ENCODE measurements at regions not wholly inside any gene's neighbourhood (a gene's known extent, or its start where the extent isn't known, plus 50 kb on each side); places are given as distances from the start of the nearest gene placed in this dataset.

DNA sequence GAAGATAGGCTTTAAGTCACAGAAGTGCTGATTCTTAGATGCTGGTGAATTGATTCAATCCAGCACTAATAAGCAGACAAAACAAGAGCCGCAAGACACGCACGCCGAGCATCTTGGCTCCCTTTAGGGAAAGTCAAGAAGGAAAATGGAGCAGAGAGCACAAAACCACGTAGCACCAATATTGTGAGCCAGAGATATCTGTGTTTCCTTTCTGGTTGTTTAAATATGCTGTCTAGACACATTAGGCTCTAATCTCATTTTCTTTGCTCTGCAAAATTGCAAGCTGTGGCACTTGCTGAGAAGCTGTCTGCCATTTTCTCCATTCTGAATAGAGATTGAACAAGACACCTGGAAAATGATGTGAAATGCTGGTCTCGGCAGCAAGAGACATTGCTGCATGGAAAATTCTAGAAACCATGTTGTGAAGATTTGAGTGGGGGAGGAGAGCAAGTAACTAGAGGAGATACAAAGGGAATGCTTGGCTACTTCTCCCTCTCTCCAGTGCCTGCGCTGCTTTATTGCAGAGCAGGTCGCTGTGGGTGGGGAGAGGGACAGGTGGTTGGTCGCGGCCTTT is 336.3 kb downstream of the MED10 start:
- Mint-ChIP-seq H3K4me1 (no peaks in the 10 kb centered on the region), H3K27me3 (peaks cover 6% of the 10 kb centered on the region), H3K4me3 (no peak overlapping the region), H3K36me3 (no peaks in the 10 kb centered on the region), H3K9me3 (no peaks in the 10 kb centered on the region), H3K27ac (no peak overlapping the region)

DNA sequence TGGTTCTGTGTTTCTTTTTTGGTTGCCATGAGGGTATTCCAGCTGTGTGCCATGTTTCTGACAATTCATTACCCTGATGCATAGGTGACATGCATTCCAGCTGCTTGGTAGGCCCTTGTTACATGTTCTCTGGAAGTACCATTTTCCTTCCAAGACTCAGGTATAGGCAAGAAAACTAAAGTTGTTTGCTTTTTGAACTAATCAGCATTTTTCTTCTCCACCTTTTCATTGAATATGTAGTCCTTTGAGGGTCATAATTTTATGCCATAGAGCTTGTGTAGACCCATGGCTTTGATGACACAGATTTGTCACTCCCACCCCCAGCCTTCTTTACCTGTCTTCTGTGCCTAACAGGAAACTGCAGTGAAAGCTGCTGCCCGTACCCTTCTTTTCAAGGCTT is 339.2 kb downstream of the MED10 start:
- Mint-ChIP-seq H3K27me3 (peaks cover 3% of the 10 kb centered on the region), H3K36me3 (no peaks in the 10 kb centered on the region), H3K27ac (no peak overlapping the region), H3K9me3 (no peaks in the 10 kb centered on the region), H3K4me3 (no peak overlapping the region), H3K4me1 (no peaks in the 10 kb centered on the region)

DNA sequence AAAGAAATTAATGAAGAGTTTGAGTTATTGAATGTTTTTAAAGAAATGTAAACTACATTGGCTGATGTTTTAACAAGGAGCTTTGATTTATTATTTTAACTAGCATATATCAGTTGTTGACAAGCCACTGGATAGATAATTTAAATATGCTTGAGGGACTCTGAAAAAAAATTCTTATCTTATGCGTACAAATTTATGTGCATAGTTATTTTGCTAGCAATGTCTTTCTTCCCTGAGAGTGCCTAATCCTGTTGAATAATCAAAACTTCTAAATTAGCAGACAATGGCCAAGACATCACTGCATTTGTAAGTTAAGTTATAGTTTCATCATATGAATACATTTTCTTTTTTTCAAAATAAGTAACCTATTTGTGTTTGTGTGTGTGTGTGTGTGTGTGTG is 342.3 kb downstream of the MED10 start:
- no peaks in the 10 kb centered on the region for H3K9me3 Mint-ChIP-seq
- no peak overlapping the region for H3K27ac Mint-ChIP-seq
- no peak overlapping the region for H3K4me3 Mint-ChIP-seq
- no peaks in the 10 kb centered on the region for H3K36me3 Mint-ChIP-seq
- peaks cover 2% of the 10 kb centered on the region for H3K27me3 Mint-ChIP-seq
- H3K4me1 Mint-ChIP-seq, result no peaks in the 10 kb centered on the region

DNA sequence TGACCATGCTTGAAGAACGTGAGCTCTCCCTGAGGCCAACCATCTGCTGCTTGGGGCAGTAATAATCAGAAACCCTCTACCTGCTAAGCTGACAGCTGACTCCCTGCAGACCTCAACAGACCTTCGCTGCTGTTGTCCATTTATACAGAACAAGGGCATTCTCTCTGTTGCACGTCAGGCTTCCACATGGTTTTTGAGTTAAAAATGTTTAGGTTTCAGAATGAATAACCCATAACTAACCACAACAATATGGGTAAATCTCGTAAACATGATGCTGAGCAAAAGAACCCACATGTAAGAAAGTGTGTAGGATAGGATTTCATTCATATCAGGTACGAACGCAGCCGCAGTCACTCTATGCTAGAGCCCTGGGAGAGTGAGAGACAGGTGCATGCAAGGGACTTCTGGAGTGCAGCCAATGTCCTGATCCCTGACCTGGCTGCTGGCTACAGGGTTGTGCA is 348.5 kb downstream of the MED10 start:
- no peaks in the 10 kb centered on the region for H3K27me3 Mint-ChIP-seq
- H3K4me3 Mint-ChIP-seq, result no peak overlapping the region
- H3K9me3 Mint-ChIP-seq, result no peaks in the 10 kb centered on the region
- no peaks in the 10 kb centered on the region for H3K4me1 Mint-ChIP-seq
- H3K36me3 Mint-ChIP-seq, result no peaks in the 10 kb centered on the region
- H3K27ac Mint-ChIP-seq, result no peak overlapping the region

DNA sequence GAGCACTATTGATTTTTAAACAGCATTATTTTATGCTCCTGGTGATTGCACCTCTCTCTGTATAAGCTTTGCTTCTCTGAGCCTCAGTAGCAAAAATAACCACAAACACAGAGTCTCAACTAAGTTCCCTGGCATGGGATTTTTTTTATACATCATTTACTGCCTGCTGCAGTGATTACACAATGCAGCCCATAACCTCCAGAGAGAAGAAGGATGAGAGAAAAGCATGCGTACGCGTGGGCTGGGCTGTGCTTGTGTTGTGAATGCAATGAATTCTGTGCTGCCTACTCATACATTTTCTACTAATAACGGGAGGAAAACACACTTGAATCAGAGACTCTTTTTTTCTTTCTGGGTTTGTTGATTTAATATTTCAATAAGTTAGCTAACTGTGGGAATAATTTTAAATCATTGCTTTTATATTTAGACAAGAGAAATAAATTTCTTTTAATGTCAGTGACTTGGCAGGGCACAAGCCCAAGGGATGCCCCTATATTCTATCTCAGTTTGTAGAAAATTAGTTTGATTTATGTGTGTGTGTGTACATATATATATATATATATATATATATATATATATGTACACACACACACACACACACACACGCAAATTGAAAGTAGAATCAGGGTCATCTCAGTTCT is 351.5 kb downstream of the MED10 start:
- H3K4me3 Mint-ChIP-seq, result no peak overlapping the region
- no peak overlapping the region for H3K27ac Mint-ChIP-seq
- H3K27me3 Mint-ChIP-seq, result no peaks in the 10 kb centered on the region
- H3K4me1 Mint-ChIP-seq, result no peaks in the 10 kb centered on the region
- H3K9me3 Mint-ChIP-seq, result no peaks in the 10 kb centered on the region
- H3K36me3 Mint-ChIP-seq, result no peaks in the 10 kb centered on the region

DNA sequence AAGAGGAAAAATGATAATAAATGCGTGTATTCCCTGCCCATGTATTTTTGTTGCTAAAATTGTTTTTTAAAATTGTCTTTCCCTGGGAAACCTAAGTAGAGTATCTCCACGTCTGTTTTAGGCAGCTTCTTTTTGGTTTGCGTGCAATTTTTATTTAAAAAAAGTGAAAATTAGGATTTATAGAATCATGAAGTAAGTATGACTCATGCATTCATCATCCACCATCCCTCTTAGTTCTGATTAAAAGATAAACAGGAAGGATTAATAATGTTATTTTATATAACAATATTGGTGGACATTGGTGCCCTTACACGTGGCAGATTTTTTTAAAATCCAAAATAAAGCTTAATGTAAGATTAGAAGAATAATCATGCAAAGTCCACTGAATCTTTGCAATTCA is 358.7 kb downstream of the MED10 start:
- no peak overlapping the region for H3K27ac Mint-ChIP-seq
- H3K4me1 Mint-ChIP-seq, result no peaks in the 10 kb centered on the region
- H3K9me3 Mint-ChIP-seq, result no peaks in the 10 kb centered on the region
- no peaks in the 10 kb centered on the region for H3K27me3 Mint-ChIP-seq
- H3K36me3 Mint-ChIP-seq, result no peaks in the 10 kb centered on the region
- no peak overlapping the region for H3K4me3 Mint-ChIP-seq

DNA sequence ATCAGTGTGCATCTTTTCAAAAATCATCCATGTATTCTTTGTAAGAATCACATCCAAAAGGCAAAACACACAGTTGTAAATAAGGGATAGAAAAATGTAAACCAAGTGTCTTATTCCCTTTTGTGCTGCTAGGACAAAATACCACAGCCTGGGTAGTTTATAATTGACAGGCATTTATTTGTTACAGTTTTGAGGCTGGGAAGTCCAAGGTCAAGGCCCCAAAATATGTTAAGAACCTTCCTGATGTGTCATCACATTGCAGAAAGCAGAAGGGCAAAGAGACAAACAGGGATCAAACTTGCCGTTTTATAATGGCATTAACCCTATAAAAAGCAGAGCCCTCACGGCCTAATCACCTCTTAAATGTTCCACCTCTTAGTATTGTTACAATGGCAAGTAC is 364.8 kb downstream of the MED10 start:
- H3K27me3 Mint-ChIP-seq, result no peaks in the 10 kb centered on the region
- H3K36me3 Mint-ChIP-seq, result no peaks in the 10 kb centered on the region
- H3K27ac Mint-ChIP-seq, result no peak overlapping the region
- H3K4me3 Mint-ChIP-seq, result no peak overlapping the region
- no peaks in the 10 kb centered on the region for H3K4me1 Mint-ChIP-seq
- H3K9me3 Mint-ChIP-seq, result no peaks in the 10 kb centered on the region

DNA sequence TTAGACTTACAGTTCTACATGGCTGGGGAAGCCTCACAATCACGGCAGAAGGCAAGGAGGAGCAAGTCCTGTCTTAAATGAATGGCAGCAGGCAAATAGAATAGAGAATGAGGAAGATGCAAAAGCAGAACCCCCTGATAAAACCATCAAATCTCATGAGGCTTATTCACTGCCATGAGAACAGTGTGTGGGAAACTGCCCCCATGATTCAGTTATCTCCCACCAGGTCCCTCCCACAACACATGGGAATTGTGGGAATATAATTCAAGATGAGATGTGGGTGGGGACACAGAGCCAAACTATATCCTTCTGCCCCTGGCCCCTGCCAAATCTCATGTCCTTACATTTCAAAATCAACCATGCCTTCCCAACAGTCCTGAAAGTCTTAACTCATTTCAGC is 367.1 kb downstream of the MED10 start:
- Mint-ChIP-seq H3K36me3 (no peaks in the 10 kb centered on the region), H3K27me3 (peaks cover 2% of the 10 kb centered on the region), H3K4me3 (no peak overlapping the region), H3K9me3 (no peaks in the 10 kb centered on the region), H3K4me1 (no peaks in the 10 kb centered on the region), H3K27ac (no peak overlapping the region)

DNA sequence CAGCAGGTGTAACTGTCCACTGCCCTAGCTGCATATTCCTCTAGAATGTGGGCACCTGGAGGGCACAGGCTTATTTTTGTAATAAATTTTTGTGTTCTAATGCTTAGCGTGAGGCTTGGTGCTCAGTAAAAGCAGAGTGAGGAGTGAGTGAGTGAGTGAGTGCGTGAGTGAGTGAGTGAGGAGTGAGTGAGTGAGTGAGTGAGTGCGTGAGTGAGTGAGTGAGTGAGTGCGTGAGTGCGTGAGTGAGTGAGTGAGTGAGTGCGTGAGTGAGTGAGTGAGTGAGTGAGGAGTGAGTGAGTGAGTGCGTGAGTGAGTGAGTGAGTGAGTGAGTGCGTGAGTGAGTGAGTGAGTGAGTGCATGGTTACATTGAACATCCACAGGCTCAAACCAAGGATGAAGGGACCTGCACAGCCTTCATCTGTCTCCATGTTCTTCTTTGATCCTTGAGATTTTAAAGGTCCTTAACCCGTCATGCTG is 371.5 kb downstream of the MED10 start:
- Mint-ChIP-seq H3K4me1 (no peaks in the 10 kb centered on the region), H3K4me3 (no peak overlapping the region), H3K27ac (no peak overlapping the region), H3K27me3 (peaks cover 2% of the 10 kb centered on the region), H3K36me3 (no peaks in the 10 kb centered on the region), H3K9me3 (no peaks in the 10 kb centered on the region)

DNA sequence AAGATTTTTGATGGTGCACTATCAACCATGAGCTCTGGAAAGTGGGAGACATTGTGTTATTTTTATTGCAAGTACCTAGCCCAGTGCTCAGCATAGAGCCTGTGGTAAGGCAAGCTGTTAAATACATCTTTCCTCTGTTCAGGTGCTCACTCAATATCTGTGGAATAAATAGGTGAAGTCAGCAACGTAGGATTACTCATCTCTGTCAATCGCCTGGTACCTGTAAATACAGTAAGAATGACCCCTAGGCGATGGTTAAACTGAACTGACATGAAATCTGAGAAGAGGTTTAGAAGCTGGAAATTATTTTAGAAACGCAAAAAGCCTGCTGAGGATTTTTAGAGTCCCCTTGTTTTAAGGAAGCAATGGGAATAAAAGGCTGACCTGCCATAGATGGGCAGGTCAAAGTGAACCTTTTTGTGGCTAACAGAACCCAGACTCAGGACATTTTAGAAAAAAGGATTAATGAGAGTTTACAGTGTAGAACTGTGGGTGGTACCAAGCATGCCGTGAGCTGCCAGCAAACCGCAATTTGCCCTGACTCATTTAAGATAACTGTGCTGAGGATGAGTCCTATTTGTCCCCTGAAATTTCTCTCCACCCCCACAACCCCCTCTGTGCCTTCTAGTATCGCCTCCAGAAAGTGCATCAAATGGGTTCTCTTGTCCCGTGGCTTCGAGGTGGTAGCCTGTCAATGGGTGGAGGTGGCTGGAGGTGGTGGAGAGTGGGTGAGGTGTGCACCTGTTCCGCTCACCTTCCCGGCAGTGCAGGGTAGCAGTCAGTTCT is 375.1 kb downstream of the MED10 start:
- Mint-ChIP-seq H3K27me3 (peaks cover 2% of the 10 kb centered on the region), H3K4me1 (no peaks in the 10 kb centered on the region), H3K9me3 (no peaks in the 10 kb centered on the region), H3K4me3 (no peak overlapping the region), H3K36me3 (no peaks in the 10 kb centered on the region), H3K27ac (no peak overlapping the region)

DNA sequence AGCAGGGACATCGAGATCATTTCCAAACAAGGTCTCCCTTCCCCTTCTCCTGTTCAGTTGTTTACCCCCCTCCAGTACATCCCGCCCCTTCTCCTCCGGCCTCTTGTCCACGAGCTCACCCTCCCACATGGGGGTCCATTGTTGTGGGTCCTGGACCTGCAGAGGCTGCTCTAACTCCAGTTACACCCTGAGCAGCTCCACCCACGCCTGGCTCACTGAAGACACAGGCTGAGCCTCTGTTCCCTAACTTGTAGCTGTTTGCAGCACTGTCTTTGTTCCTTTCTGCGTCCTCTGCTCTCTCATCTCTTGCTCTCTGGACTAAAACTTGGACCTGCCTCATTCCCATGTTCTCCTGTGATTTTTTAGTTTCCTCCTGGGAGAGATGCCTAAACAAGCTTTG is 377.5 kb downstream of the MED10 start:
- H3K36me3 Mint-ChIP-seq, result no peaks in the 10 kb centered on the region
- H3K4me3 Mint-ChIP-seq, result no peak overlapping the region
- peaks cover 1% of the 10 kb centered on the region for H3K9me3 Mint-ChIP-seq
- no peak overlapping the region for H3K27ac Mint-ChIP-seq
- H3K27me3 Mint-ChIP-seq, result no peaks in the 10 kb centered on the region
- no peaks in the 10 kb centered on the region for H3K4me1 Mint-ChIP-seq

DNA sequence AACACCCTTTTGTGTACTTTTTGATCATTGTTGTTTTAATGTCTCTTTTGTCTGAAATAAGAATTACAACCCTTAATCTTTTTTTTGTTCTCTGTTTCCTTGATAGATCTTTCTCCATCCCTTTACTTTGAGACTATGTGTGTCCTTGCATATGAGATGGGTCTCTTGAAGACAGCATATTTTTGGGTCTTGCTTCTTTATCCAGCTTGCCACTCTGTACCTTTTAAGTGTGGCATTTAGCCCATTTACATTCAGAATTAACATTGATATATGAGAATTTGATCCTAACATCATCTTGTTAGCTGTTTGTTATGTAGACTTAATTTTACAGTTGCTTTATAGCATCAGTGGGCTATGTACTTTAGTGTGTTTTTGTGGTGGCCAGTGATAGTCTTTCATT is 382.5 kb downstream of the MED10 start:
- no peak overlapping the region for H3K4me3 Mint-ChIP-seq
- H3K9me3 Mint-ChIP-seq, result peaks cover 28% of the 10 kb centered on the region
- peaks cover 2% of the 10 kb centered on the region for H3K36me3 Mint-ChIP-seq
- no peak overlapping the region for H3K27ac Mint-ChIP-seq
- no peaks in the 10 kb centered on the region for H3K27me3 Mint-ChIP-seq
- H3K4me1 Mint-ChIP-seq, result no peaks in the 10 kb centered on the region

DNA sequence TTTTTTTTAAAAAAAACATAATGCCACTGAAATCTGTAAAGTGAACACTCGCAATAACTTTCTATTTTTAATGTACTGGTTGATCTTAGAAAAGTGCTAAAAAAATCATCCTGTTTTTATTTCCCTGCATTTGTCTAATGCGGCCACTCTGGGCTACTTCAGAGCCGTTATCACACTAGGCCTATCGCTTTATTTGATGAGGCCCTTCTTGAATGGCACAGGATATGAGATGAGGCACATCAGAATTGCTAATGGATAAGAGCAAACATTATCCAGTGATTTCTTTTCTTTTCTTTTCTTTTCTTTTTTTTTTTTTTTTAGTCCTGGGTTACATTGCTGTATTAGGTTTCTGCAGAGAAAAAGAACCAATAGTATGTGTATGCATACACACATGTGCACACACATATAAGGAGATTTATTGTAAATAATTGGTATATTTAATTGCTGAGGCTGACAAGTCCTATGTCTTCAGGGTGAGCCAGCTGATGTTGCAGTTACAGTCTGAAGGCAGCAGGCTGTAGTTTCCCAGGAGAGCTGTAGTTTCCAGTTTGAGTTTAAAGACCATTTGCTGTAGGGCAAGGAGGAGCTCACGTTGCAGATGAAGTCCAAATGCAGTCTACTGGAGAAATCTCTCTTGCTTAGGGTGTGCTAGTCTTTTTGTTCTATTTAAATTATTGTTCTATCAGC is 391.7 kb downstream of the MED10 start:
- Mint-ChIP-seq H3K4me1 (no peaks in the 10 kb centered on the region), H3K9me3 (no peaks in the 10 kb centered on the region), H3K27ac (no peak overlapping the region), H3K4me3 (no peak overlapping the region), H3K36me3 (no peaks in the 10 kb centered on the region), H3K27me3 (peaks cover 3% of the 10 kb centered on the region)

DNA sequence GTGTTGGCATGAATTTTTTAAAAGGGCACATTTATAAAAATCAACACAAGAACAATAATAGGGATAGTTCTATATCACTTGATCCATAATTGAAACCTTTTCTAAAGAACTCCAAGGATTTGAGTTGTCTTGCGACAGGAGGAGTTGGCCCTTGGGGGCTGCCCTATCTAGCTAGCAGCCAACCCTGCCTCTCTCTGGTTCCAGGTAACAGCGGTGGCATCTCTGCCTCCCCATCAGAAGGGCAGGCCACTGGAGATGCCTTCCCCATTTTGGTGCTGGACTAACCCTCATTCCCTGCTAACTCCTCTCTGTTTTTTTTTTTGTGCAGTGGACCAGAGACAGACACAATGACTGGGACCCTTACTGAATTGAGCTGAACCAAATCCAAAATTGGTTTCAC is 393.0 kb downstream of the MED10 start:
- H3K4me1 Mint-ChIP-seq, result no peaks in the 10 kb centered on the region
- H3K27me3 Mint-ChIP-seq, result peaks cover 3% of the 10 kb centered on the region
- H3K36me3 Mint-ChIP-seq, result no peaks in the 10 kb centered on the region
- H3K4me3 Mint-ChIP-seq, result no peak overlapping the region
- H3K9me3 Mint-ChIP-seq, result no peaks in the 10 kb centered on the region
- H3K27ac Mint-ChIP-seq, result no peak overlapping the region

DNA sequence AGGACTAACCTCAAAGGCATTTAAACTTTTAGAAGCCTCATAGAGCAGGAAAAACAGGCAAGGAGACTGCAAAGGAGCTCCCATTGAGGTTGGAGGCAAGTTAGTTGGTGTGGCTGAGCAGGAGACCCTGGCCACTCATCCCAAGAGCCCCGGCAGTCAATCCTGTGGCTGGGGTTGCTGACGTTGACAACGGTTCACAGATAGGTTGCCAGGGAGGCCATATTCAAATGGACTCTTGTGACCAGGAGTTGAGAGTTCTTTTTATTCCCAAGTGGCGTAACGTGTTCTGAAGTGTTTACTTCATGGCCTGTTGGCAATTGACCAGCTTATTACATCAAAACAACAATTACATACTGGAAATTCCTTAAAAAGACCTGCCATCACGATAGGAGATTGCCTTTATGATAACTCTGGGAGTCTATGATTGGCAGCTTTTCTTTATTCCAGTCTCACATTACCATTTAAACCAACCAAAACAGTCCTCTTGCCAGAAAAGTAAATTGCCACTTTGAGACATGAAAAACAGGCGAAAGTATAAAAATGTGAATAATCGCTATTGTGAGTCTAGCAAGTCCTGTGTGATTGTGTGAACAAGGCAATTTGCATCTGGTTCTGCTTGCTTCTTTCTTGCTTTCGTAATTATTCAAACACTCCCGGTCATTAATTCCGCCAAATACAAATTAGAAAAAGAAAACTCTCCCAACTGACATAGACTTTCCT is 394.9 kb downstream of the MED10 start:
- Mint-ChIP-seq H3K36me3 (no peaks in the 10 kb centered on the region), H3K9me3 (no peaks in the 10 kb centered on the region), H3K27me3 (peaks cover 3% of the 10 kb centered on the region), H3K4me3 (no peak overlapping the region), H3K27ac (no peak overlapping the region), H3K4me1 (no peaks in the 10 kb centered on the region)
